SK-N-MC (cell line): ENCODE measurements at regions not wholly inside any gene's neighbourhood (a gene's known extent, or its start where the extent isn't known, plus 50 kb on each side); places are given as distances from the start of the nearest gene placed in this dataset.

Experiments used
- DNase-seq: peaks from one replicate; pipeline ENCODE4 v3.0.0-alpha.2; 2011; ENCODE audit warnings: low read depth, low spot score
- H3K27ac ChIP-seq: fragments of 200-600 bp; sonication (generic); 2 replicates; pipeline ENCODE4 v1.5.1; 2016; ENCODE audit warnings: mixed run types
- H3K36me3 ChIP-seq: fragments of 200-600 bp; sonication (generic); 2 replicates; pipeline ENCODE4 v1.6.1; 2017; ENCODE audit warnings: antibody characterized with exemption, low read length, mixed read lengths; ENCODE audit not compliant: insufficient read depth
- H3K4me3 ChIP-seq: fragments of 200-600 bp; sonication (generic); 2 replicates; pipeline ENCODE4 v1.5.1; 2016
- H3K9ac ChIP-seq: fragments of 200-600 bp; sonication (generic); 2 replicates; pipeline ENCODE4 v1.8.0; 2017; ENCODE audit warnings: mixed run types, mixed read lengths; ENCODE audit not compliant: insufficient read length
- H3K9me3 ChIP-seq: fragments of 200-600 bp; sonication (generic); 2 replicates; pipeline ENCODE4 v1.6.1; 2017; ENCODE audit warnings: low read depth, mild to moderate bottlenecking, antibody characterized with exemption, low read length, moderate library complexity, mixed read lengths
- EZH2 ChIP-seq: fragments of 200-600 bp; sonication (generic); IDR thresholded peaks from one replicate; pipeline ENCODE4 v1.6.1; 2017; ENCODE audit warnings: antibody characterized with exemption
- FOXP2 ChIP-seq: optimal IDR thresholded peaks from 2 replicates; pipeline ENCODE3; 2011; ENCODE audit warnings: mild to moderate bottlenecking, moderate library complexity; ENCODE audit not compliant: insufficient read depth; ENCODE audit errors: extremely low read length, control extremely low read depth
- POLR2AphosphoS5 ChIP-seq: IDR thresholded peaks from 2 replicates; pipeline ENCODE4 v1.6.1; 2012; ENCODE audit warnings: mild to moderate bottlenecking, low read depth, low read length, borderline replicate concordance

- no peak for DNase-seq
- Histone ChIP-seq H3K9ac (no peak overlapping the region), H3K4me3 (no peak overlapping the region), H3K36me3 (no peaks in the 10 kb centered on the region), H3K27ac (no peak overlapping the region), H3K9me3 (0 out of 2 replicates have a peak, but pooled peaks cover 2% of the 10 kb centered on the region)
- TF ChIP-seq POLR2AphosphoS5: no peak
- TF ChIP-seq FOXP2: no peak
- TF ChIP-seq EZH2: no peak
These were observed 473.4 kb downstream of the PREX1 start for GRCh38 chr20:48354320-48354876.

DNA sequence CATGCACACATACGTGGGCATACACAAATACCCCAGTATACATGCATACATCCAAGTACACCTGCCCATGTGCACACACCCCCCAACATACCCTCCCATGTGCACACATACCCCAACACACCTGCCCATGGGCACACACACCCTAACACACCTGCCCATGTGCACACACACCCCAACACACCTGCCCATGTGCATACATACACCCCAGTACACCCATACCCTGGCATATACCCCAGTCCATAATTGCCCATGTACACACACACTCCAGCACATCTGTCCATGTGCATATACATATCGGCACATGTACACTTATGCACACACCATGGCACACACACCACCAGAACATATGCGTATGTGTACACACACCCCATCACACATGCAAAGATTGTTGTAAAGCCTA is 475.2 kb downstream of the PREX1 start:
- Histone ChIP-seq H3K4me3 (no peak overlapping the region), H3K9ac (no peak overlapping the region), H3K27ac (no peak overlapping the region), H3K36me3 (no peaks in the 10 kb centered on the region), H3K9me3 (0 out of 2 replicates have a peak, but pooled peaks cover 2% of the 10 kb centered on the region)
- DNase-seq: no peak
- TF ChIP-seq POLR2AphosphoS5 (no peak), FOXP2 (no peak)

GRCh38 chr20:48352042-48352441 is 475.8 kb downstream of the PREX1 start:
- H3K9ac ChIP-seq: no peak overlapping the region
- TF ChIP-seq FOXP2 (no peak), EZH2 (no peak), POLR2AphosphoS5 (no peak)
- no peak for DNase-seq
- H3K9me3 ChIP-seq: 0 out of 2 replicates have a peak, but pooled peaks cover 2% of the 10 kb centered on the region
- no peak overlapping the region for H3K4me3 ChIP-seq
- no peak overlapping the region for H3K27ac ChIP-seq
- no peaks in the 10 kb centered on the region for H3K36me3 ChIP-seq

DNA sequence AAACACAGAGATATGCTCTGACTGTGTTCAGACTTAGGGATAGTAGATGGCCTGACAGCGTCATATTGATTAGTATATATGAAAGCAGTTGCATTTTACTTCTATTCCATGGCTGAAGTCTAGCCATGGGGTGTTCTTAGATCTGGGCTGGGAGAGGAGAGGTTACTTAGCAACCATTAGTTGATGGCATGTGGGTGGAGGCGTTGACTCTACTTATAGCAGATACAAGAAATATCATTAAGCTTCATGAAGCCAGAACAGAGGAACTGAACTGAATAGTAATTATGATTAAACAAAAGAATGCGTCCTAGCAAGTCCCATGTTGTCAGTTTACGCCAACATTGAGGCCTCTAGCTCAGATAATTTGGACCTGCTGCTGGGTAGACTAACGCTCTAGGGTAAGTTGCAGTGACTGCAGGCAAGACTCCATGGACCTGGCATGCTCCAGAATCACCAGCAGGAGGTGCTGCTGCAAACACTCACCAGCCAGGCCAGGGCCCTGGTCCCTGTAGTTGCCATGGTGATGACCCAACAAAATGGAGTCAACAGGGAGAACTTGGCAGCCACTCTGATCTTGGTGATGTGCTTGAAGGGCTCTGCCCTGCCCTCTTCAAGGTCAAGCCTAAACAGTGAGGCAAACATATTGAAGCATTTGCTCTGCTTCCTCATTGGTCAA is 477.3 kb downstream of the PREX1 start:
- Histone ChIP-seq H3K9me3 (0 out of 2 replicates have a peak, but pooled peaks cover 2% of the 10 kb centered on the region), H3K36me3 (no peaks in the 10 kb centered on the region), H3K4me3 (no peak overlapping the region), H3K9ac (no peak overlapping the region), H3K27ac (no peak overlapping the region)
- no peak for TF ChIP-seq POLR2AphosphoS5
- TF ChIP-seq FOXP2: no peak
- TF ChIP-seq EZH2: no peak
- DNase-seq: no peak

DNA sequence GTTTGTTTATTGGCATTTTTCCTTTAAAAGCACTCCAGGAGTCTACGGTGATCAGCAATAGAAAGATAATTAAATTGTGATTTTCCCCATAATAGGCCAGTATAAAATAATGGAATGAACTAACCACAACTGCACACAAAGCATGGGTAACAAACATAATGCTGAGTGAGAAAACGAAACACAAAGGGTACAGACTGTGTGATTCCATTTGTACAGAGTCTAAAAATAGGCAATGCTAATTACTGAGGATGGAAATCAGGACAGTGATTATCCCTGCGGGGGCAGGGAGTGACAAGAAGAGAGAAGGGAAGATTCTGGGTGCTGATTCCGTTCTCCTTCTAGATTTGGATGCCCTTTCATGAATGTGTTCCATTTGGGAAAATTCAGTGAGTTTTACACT is 478.1 kb downstream of the PREX1 start:
- Histone ChIP-seq H3K36me3 (no peaks in the 10 kb centered on the region), H3K4me3 (no peak overlapping the region), H3K9ac (no peak overlapping the region), H3K27ac (no peak overlapping the region), H3K9me3 (0 out of 2 replicates have a peak, but pooled peaks cover 2% of the 10 kb centered on the region)
- DNase-seq: no peak
- TF ChIP-seq EZH2: no peak

- Histone ChIP-seq H3K27ac (no peak overlapping the region), H3K36me3 (no peaks in the 10 kb centered on the region), H3K9me3 (no peaks in the 10 kb centered on the region), H3K4me3 (no peak overlapping the region), H3K9ac (no peak overlapping the region)
- no peak for TF ChIP-seq EZH2
- no peak for TF ChIP-seq FOXP2
- no peak for TF ChIP-seq POLR2AphosphoS5
- no peak for DNase-seq
These were observed 479.8 kb downstream of the PREX1 start for GRCh38 chr20:48348022-48348421.

- no peaks in the 10 kb centered on the region for H3K9me3 ChIP-seq
- no peak overlapping the region for H3K9ac ChIP-seq
- no peak overlapping the region for H3K4me3 ChIP-seq
- TF ChIP-seq EZH2 (no peak), FOXP2 (no peak), POLR2AphosphoS5 (no peak)
- no peak overlapping the region for H3K27ac ChIP-seq
- H3K36me3 ChIP-seq: no peaks in the 10 kb centered on the region
- DNase-seq: no peak
These were observed 484.8 kb downstream of the PREX1 start for GRCh38 chr20:48342822-48343513.

DNA sequence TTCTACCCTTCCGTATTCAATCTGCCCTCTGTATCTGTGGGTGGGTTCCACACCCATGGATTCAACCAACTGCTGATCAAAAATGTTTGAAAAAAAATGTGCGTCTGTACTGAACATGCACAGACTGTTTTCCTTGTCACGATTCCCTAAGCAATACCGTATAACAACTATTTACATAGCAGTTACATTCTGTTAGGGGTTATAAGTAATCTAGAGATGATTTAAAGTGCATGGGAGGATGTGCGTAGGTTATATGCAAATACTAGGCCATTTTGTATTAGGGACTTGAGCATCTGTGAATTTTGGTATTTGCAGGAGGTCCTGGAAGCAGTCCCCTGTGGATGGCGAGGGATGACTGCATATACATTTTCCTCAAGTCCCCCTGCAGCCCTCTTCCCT is 486.9 kb downstream of the PREX1 start:
- no peak for DNase-seq
- Histone ChIP-seq H3K27ac (no peak overlapping the region), H3K9me3 (no peaks in the 10 kb centered on the region), H3K4me3 (no peak overlapping the region), H3K36me3 (no peaks in the 10 kb centered on the region), H3K9ac (no peak overlapping the region)
- no peak for TF ChIP-seq EZH2
- TF ChIP-seq POLR2AphosphoS5: no peak
- no peak for TF ChIP-seq FOXP2
